OCI-LY7 (cell line): ENCODE measurements at regions not wholly inside any gene's neighbourhood (a gene's known extent, or its start where the extent isn't known, plus 50 kb on each side); places are given as distances from the start of the nearest gene placed in this dataset.

Experiments used
- BruUV-seq: library from RNA; stranded (reverse); fragments of 400-500 nt; replicated peaks from 2 replicates; lab custom pipeline; 2021; lab: Mats Ljungman, UMichigan
- CTCF ChIA-PET: fragments of 300-600 bp; sonication (Branson Sonifier 250); formaldehyde crosslinking; loops from one replicate; lab custom pipeline; 2022; ENCODE audit warnings: antibody characterized with exemption; ENCODE audit not compliant: unreplicated experiment; lab: Charles Lee
- POLR2A ChIA-PET: fragments of 300-600 bp; sonication (Branson Sonifier 250); formaldehyde crosslinking; loops from one replicate; lab custom pipeline; 2022; ENCODE audit warnings: antibody characterized with exemption; lab: Charles Lee
- DNase-seq: peaks from one replicate; pipeline ENCODE4 v3.0.0-alpha.2; 2015; ENCODE audit warnings: low spot score
- H2AFZ ChIP-seq: fragments of 200-600 bp; sonication (generic), shearing (Covaris generic); 2 replicates; pipeline ENCODE4 v1.6.1; 2014; ENCODE audit warnings: mild to moderate bottlenecking, antibody characterized with exemption, low read length, moderate library complexity
- H3K27ac ChIP-seq: fragments of 200-600 bp; sonication (generic); 2 replicates; pipeline ENCODE4 v1.5.1; 2014; ENCODE audit warnings: mixed run types, low read depth, mild to moderate bottlenecking, moderate library complexity, low read length, inconsistent platforms; ENCODE audit not compliant: poor library complexity, severe bottlenecking
- H3K36me3 ChIP-seq: fragments of 200-600 bp; sonication (generic); 2 replicates; pipeline ENCODE4 v1.6.1; 2014; ENCODE audit warnings: mild to moderate bottlenecking, antibody characterized with exemption, low read length, moderate library complexity, mixed read lengths; ENCODE audit not compliant: insufficient read depth
- H3K4me1 ChIP-seq: fragments of 200-600 bp; sonication (generic); 2 replicates; pipeline ENCODE4 v1.5.1; 2014; ENCODE audit warnings: mild to moderate bottlenecking, low read length; ENCODE audit not compliant: insufficient read depth, poor library complexity, severe bottlenecking
- H3K4me2 ChIP-seq: fragments of 200-600 bp; sonication (generic); 2 replicates; pipeline ENCODE4 v1.6.1; 2014; ENCODE audit warnings: mild to moderate bottlenecking, low read length
- H3K4me3 ChIP-seq: fragments of 200-600 bp; sonication (generic); 2 replicates; pipeline ENCODE4 v1.5.1; 2014; ENCODE audit warnings: mild to moderate bottlenecking, low read depth, low read length; ENCODE audit not compliant: poor library complexity, severe bottlenecking
- H3K79me2 ChIP-seq: fragments of 200-600 bp; sonication (generic); 2 replicates; pipeline ENCODE4 v1.6.1; 2016; ENCODE audit warnings: low read depth, mild to moderate bottlenecking, low read length, moderate library complexity, mixed read lengths; ENCODE audit not compliant: insufficient read depth
- H3K9me2 ChIP-seq: fragments of 200-600 bp; sonication (generic); 2 replicates; pipeline ENCODE4 v1.6.1; 2016; ENCODE audit warnings: mild to moderate bottlenecking, low read length, mixed read lengths; ENCODE audit not compliant: insufficient read depth
- H3K9me3 ChIP-seq: fragments of 200-600 bp; sonication (generic); 2 replicates; pipeline ENCODE4 v1.6.1; 2014; ENCODE audit warnings: mild to moderate bottlenecking, mixed run types, low read length, mixed read lengths
- H4K20me1 ChIP-seq: fragments of 200-600 bp; sonication (generic); 2 replicates; pipeline ENCODE4 v1.6.1; 2014; ENCODE audit warnings: mild to moderate bottlenecking, antibody characterized with exemption, low read length, moderate library complexity, mixed read lengths; ENCODE audit not compliant: insufficient read depth
- CTCF ChIP-seq: fragments of 200-600 bp; sonication (generic); conservative IDR thresholded peaks from 2 replicates; pipeline ENCODE4 v1.5.1; 2014; ENCODE audit warnings: mild to moderate bottlenecking, antibody characterized with exemption, low read length, moderate library complexity, mixed read lengths
- EZH2phosphoT487 ChIP-seq: fragments of 200-600 bp; sonication (generic); IDR thresholded peaks from 2 replicates; pipeline ENCODE4 v1.6.1; 2018; ENCODE audit warnings: low read depth, borderline replicate concordance, mild to moderate bottlenecking, mixed run types, antibody characterized with exemption, low read length, moderate library complexity, mixed read lengths
- intact Hi-C: fragments of 100-400 bp; cut with micrococcal nuclease; formaldehyde crosslinking; loops from one replicate; pipeline ENCODE4 v1.10.0; 2022; ENCODE audit not compliant: unreplicated experiment

GRCh38 chr6:996271-996852 lies 303.4 kb upstream of the EXOC2 start:
- Histone ChIP-seq H3K4me3 (no peak overlapping the region), H3K4me1 (no peaks in the 10 kb centered on the region), H3K79me2 (no peaks in the 10 kb centered on the region), H3K36me3 (no peaks in the 10 kb centered on the region), H3K9me3 (no peaks in the 10 kb centered on the region), H2AFZ (no peak overlapping the region), H3K4me2 (no peak overlapping the region), H3K27ac (no peak overlapping the region), H4K20me1 (no peaks in the 10 kb centered on the region), H3K9me2 (no peaks in the 10 kb centered on the region)
- TF ChIP-seq EZH2phosphoT487 (no peak), CTCF (no peak)
- intact Hi-C loops = no loop called here
- POLR2A ChIA-PET = no interaction called here
- CTCF ChIA-PET = no interaction called here
- no peak for DNase-seq
- no TSS peak for BruUV-seq

DNA sequence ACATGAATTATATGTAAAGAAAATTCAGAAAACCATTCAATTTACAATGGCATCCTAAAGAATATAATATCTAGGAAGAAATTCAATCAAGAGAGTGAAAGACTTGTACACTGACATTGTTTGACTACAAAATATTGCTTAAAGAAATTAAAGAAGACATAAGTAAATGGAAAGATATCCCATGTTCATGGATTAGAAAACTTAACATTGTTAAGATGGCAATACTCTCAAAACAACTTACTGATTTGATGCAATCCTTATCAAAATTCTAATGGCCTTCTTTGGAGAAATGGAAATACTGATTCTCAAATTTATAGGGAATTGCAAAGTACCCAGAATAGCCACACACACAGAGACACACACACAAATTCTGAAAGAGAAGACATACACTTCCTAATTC lies 298.3 kb upstream of the EXOC2 start:
- BruUV-seq = no TSS peak
- H3K4me2 ChIP-seq = no peak overlapping the region
- intact Hi-C loops = no loop called here
- no peaks in the 10 kb centered on the region for H3K79me2 ChIP-seq
- no peak overlapping the region for H3K4me3 ChIP-seq
- POLR2A ChIA-PET = no interaction called here
- H3K9me3 ChIP-seq = no peaks in the 10 kb centered on the region
- TF ChIP-seq EZH2phosphoT487 (no peak), CTCF (no peak)
- no peaks in the 10 kb centered on the region for H4K20me1 ChIP-seq
- H2AFZ ChIP-seq = no peak overlapping the region
- no peaks in the 10 kb centered on the region for H3K9me2 ChIP-seq
- no peaks in the 10 kb centered on the region for H3K4me1 ChIP-seq
- CTCF ChIA-PET = no interaction called here
- H3K27ac ChIP-seq = no peak overlapping the region
- DNase-seq = no peak
- no peaks in the 10 kb centered on the region for H3K36me3 ChIP-seq

DNA sequence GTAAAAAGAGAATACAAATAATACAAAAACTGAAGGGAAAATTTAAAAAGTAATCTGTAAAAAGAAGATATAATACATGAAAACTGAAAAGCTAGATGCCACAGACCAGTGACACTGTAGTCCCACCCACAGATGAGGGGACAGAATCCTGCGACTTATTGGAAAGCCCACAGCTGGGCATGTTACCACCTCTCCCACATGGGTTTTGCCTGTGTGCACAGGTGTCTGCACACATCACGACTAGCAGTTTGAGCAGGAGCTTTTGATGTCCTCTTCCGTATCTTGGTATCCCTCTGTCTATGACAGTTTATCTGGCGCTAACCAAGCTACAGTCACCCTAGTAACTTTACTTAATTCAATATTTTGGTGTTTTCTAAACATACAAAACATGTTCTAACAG lies 291.1 kb upstream of the EXOC2 start:
- TF ChIP-seq EZH2phosphoT487 (no peak), CTCF (no peak)
- BruUV-seq = no TSS peak
- H3K9me2 ChIP-seq = no peaks in the 10 kb centered on the region
- H3K36me3 ChIP-seq = no peaks in the 10 kb centered on the region
- no peak overlapping the region for H2AFZ ChIP-seq
- no peak overlapping the region for H3K4me2 ChIP-seq
- no peak for DNase-seq
- ChIA-PET POLR2A (interaction anchor here (0.7 kb wide), 1 partner anchor 262 kb away, joined by 3 read pairs; no protein-coding TSS in a partner anchor), CTCF (no interaction called here)
- H3K4me3 ChIP-seq = no peak overlapping the region
- H4K20me1 ChIP-seq = no peaks in the 10 kb centered on the region
- H3K27ac ChIP-seq = no peak overlapping the region
- no peaks in the 10 kb centered on the region for H3K79me2 ChIP-seq
- H3K4me1 ChIP-seq = no peaks in the 10 kb centered on the region
- no peaks in the 10 kb centered on the region for H3K9me3 ChIP-seq
- intact Hi-C loops = no loop called here
